ENCODE measurements at regions not wholly inside any gene's neighbourhood (a gene's known extent, or its start where the extent isn't known, plus 50 kb on each side); places are given as distances from the start of the nearest gene placed in this dataset.

GRCh38 chr6:121857551-121857950 lies 422.1 kb downstream of the GJA1 start:
- TF ChIP-seq, protein P1, sequence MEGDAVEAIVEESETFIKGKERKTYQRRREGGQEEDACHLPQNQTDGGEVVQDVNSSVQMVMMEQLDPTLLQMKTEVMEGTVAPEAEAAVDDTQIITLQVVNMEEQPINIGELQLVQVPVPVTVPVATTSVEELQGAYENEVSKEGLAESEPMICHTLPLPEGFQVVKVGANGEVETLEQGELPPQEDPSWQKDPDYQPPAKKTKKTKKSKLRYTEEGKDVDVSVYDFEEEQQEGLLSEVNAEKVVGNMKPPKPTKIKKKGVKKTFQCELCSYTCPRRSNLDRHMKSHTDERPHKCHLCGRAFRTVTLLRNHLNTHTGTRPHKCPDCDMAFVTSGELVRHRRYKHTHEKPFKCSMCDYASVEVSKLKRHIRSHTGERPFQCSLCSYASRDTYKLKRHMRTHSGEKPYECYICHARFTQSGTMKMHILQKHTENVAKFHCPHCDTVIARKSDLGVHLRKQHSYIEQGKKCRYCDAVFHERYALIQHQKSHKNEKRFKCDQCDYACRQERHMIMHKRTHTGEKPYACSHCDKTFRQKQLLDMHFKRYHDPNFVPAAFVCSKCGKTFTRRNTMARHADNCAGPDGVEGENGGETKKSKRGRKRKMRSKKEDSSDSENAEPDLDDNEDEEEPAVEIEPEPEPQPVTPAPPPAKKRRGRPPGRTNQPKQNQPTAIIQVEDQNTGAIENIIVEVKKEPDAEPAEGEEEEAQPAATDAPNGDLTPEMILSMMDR (IDR thresholded peaks at IDR 0.05; ENCODE audit: low read length), result no peak
- no peak for TF ChIP-seq EZH2 (IDR thresholded peaks at IDR 0.05; ENCODE audit: borderline replicate concordance, low read length)

Data from OCI-LY1 (cell line).